IPS DF 4.7 (cell line): ENCODE measurements at regions not wholly inside any gene's neighbourhood (a gene's known extent, or its start where the extent isn't known, plus 50 kb on each side); places are given as distances from the start of the nearest gene placed in this dataset.

Experiments used
- DNase-seq: peaks from one replicate; pipeline ENCODE4 v3.0.0-alpha.2; 2013; ENCODE audit warnings: low spot score; ENCODE audit errors: extremely low read depth

- DNase-seq, result no peak
Measured at GRCh38 chr5:120219988-120220387, 244.1 kb upstream of the PRR16 start.

GRCh38 chr5:120225524-120225923 is 238.6 kb upstream of the PRR16 start:
- DNase-seq, result no peak

- DNase-seq, result peak; percentile 7
Measured at GRCh38 chr5:120228262-120229031, 235.7 kb upstream of the PRR16 start.

GRCh38 chr5:120229036-120229435 is 235.1 kb upstream of the PRR16 start:
- DNase-seq, result no peak

GRCh38 chr5:120231563-120231962 is 232.5 kb upstream of the PRR16 start:
- DNase-seq, result no peak

- DNase-seq, result no peak
Measured at GRCh38 chr5:120236360-120236759, 227.7 kb upstream of the PRR16 start.

- no peak for DNase-seq
Measured at GRCh38 chr5:120239086-120239485, 225.0 kb upstream of the PRR16 start.

GRCh38 chr5:120240706-120241105 is 223.4 kb upstream of the PRR16 start:
- DNase-seq, result no peak

GRCh38 chr5:120241400-120241799 is 222.7 kb upstream of the PRR16 start:
- no peak for DNase-seq

GRCh38 chr5:120251898-120252297 is 212.2 kb upstream of the PRR16 start:
- DNase-seq, result no peak

GRCh38 chr5:120252839-120253238 is 211.3 kb upstream of the PRR16 start:
- DNase-seq, result no peak

GRCh38 chr5:120254385-120254784 is 209.7 kb upstream of the PRR16 start:
- DNase-seq, result no peak

- no peak for DNase-seq
Measured at GRCh38 chr5:120255214-120255613, 208.9 kb upstream of the PRR16 start.

- no peak for DNase-seq
Measured at GRCh38 chr5:120256376-120256775, 207.7 kb upstream of the PRR16 start.

- DNase-seq, result no peak
Measured at GRCh38 chr5:120257358-120257971, 206.6 kb upstream of the PRR16 start.

GRCh38 chr5:120258123-120258522 is 206.0 kb upstream of the PRR16 start:
- DNase-seq, result no peak

GRCh38 chr5:120260651-120261050 is 203.4 kb upstream of the PRR16 start:
- no peak for DNase-seq

- DNase-seq, result no peak
Measured at GRCh38 chr5:120270498-120270897, 193.6 kb upstream of the PRR16 start.

- no peak for DNase-seq
Measured at GRCh38 chr5:120293796-120294195, 170.3 kb upstream of the PRR16 start.

- DNase-seq, result no peak
Measured at GRCh38 chr5:120297616-120298015, 166.5 kb upstream of the PRR16 start.

- DNase-seq, result no peak
Measured at GRCh38 chr5:120298981-120299380, 165.1 kb upstream of the PRR16 start.

GRCh38 chr5:120304663-120305062 is 159.4 kb upstream of the PRR16 start:
- DNase-seq, result no peak

- DNase-seq, result no peak
Measured at GRCh38 chr5:120306303-120306702, 157.8 kb upstream of the PRR16 start.
